SK-N-SH (cell line): ENCODE measurements at regions not wholly inside any gene's neighbourhood (a gene's known extent, or its start where the extent isn't known, plus 50 kb on each side); places are given as distances from the start of the nearest gene placed in this dataset.

Experiments
- CTCF ChIA-PET: fragments of 300-600, 350-600 bp; formaldehyde crosslinking; extraction: SDS; loops from one replicate; lab custom pipeline; 2021; lab: Yijun Ruan, JAX
- POLR2A ChIA-PET: fragments of 350-600 bp; sonication (Branson Sonifier 250); formaldehyde crosslinking; extraction: SDS; loops from one replicate; lab custom pipeline; 2020; ENCODE audit warnings: antibody characterized with exemption, inconsistent platforms; lab: Yijun Ruan, JAX
- DNase-seq: peaks from one replicate; pipeline ENCODE4 v3.0.0; 2012
- H2AFZ ChIP-seq: fragments of 200-600 bp; sonication (generic); 2 replicates; pipeline ENCODE4 v1.8.1; 2016; ENCODE audit warnings: antibody characterized with exemption, mild to moderate bottlenecking, low read depth
- H3F3A ChIP-seq: fragments of 200-600 bp; sonication (generic); replicated peaks from 2 replicates; pipeline ENCODE3; 2016; ENCODE audit warnings: antibody characterized with exemption, mild to moderate bottlenecking; ENCODE audit not compliant: insufficient read depth
- H3K27ac ChIP-seq, 2 experiments: fragments of 200-500 bp in 1 of 2; fragments of 200-600 bp in 1 of 2; sonication (Bioruptor generic) in 1 of 2; sonication (generic), shearing (Covaris generic) in 1 of 2; 2 replicates each; pipeline versions ENCODE4 v1.5.1 to v1.6.1; 2014 to 2016; ENCODE audit warnings: low read depth in 2 of 2, inconsistent platforms in 1 of 2, low read length in 1 of 2, mild to moderate bottlenecking in 1 of 2, mixed read lengths in 1 of 2
- H3K27me3 ChIP-seq: fragments of 200-600 bp; sonication (generic), shearing (Covaris generic); 2 replicates; pipeline ENCODE4 v1.6.1; 2016; ENCODE audit warnings: mixed run types; ENCODE audit not compliant: insufficient read depth
- H3K36me3 ChIP-seq, 2 experiments: fragments of 200-500 bp in 1 of 2; fragments of 200-600 bp in 1 of 2; sonication (Bioruptor generic) in 1 of 2; sonication (generic) in 1 of 2; replicated peaks in 1 of 2; 2 replicates each; pipeline versions ENCODE3 to v1.5.1; 2014 to 2016; ENCODE audit warnings: low read length in 1 of 2, mild to moderate bottlenecking in 1 of 2; ENCODE audit not compliant: insufficient read depth in 2 of 2, control insufficient read depth in 1 of 2
- H3K4me1 ChIP-seq, 2 experiments: fragments of 200-500 bp in 1 of 2; fragments of 200-600 bp in 1 of 2; sonication (Bioruptor generic) in 1 of 2; sonication (generic), shearing (Covaris generic) in 1 of 2; 2 replicates each; pipeline versions ENCODE4 v1.5.1 to v1.6.1; 2014 to 2016; ENCODE audit warnings: low read depth in 1 of 2, low read length in 1 of 2, mixed run types in 1 of 2; ENCODE audit not compliant: insufficient read depth in 2 of 2, control insufficient read depth in 1 of 2
- H3K4me2 ChIP-seq: fragments of 200-600 bp; sonication (generic), shearing (Covaris generic); 2 replicates; pipeline ENCODE4 v1.6.1; 2017; ENCODE audit warnings: mixed run types
- H3K4me3 ChIP-seq, 2 experiments: fragments of 200-500 bp in 1 of 2; fragments of 200-600 bp in 1 of 2; sonication (Bioruptor generic) in 1 of 2; sonication (generic), shearing (Covaris generic) in 1 of 2; 2 replicates each; pipeline versions ENCODE4 v1.5.1 to v1.8.1; 2014 to 2016; ENCODE audit warnings: low read depth in 2 of 2, inconsistent platforms in 1 of 2, low read length in 1 of 2, mild to moderate bottlenecking in 1 of 2, mixed read lengths in 1 of 2, moderate library complexity in 1 of 2
- H3K79me2 ChIP-seq: fragments of 200-600 bp; sonication (generic); 2 replicates; pipeline ENCODE4 v1.8.1; 2017; ENCODE audit warnings: mild to moderate bottlenecking; ENCODE audit not compliant: insufficient read depth
- H3K9ac ChIP-seq: fragments of 200-600 bp; sonication (generic); 2 replicates; pipeline ENCODE4 v1.6.1; 2017; ENCODE audit warnings: mixed run types
- H3K9me2 ChIP-seq: fragments of 200-600 bp; sonication (generic); 2 replicates; pipeline ENCODE4 v1.6.1; 2017; ENCODE audit warnings: mixed run types
- H3K9me3 ChIP-seq: fragments of 200-600 bp; sonication (generic); 2 replicates; pipeline ENCODE4 v1.6.1; 2017; ENCODE audit warnings: mixed run types, mild to moderate bottlenecking, moderate library complexity
- H4K20me1 ChIP-seq: fragments of 200-600 bp; sonication (generic); 2 replicates; pipeline ENCODE4 v1.6.1; 2017; ENCODE audit warnings: mild to moderate bottlenecking, mixed run types; ENCODE audit not compliant: insufficient read depth
- CHD2 ChIP-seq: fragments of 150-350 bp; IDR thresholded peaks from 2 replicates; pipeline ENCODE4 v1.6.1; 2018; ENCODE audit warnings: low read length; ENCODE audit not compliant: partially characterized antibody
- EP300 ChIP-seq, 2 experiments: IDR thresholded peaks; 2 replicates each; pipeline versions ENCODE4 v1.4.0 to v1.6.1; 2012; ENCODE audit warnings: borderline replicate concordance in 1 of 2, low read depth in 1 of 2, low read length in 1 of 2
- EZH2phosphoT487 ChIP-seq: fragments of 200-600 bp; sonication (generic); IDR thresholded peaks from 2 replicates; pipeline ENCODE4 v1.6.1; 2017; ENCODE audit warnings: low read depth, mixed run types, mild to moderate bottlenecking, antibody characterized with exemption, moderate library complexity, borderline replicate concordance
- FOSL2 ChIP-seq: IDR thresholded peaks from 2 replicates; pipeline ENCODE4 v1.4.0; 2012; ENCODE audit warnings: low read depth, mild to moderate bottlenecking, moderate library complexity, borderline replicate concordance
- GATA2 ChIP-seq: sonication (generic); formaldehyde crosslinking; IDR thresholded peaks from 2 replicates; pipeline ENCODE4 v1.5.0; 2020; ENCODE audit warnings: mild to moderate bottlenecking, missing genetic modification reagents
- JUND ChIP-seq: IDR thresholded peaks from 2 replicates; pipeline ENCODE4 v1.4.0; 2012
- MEF2A ChIP-seq: IDR thresholded peaks from 2 replicates; pipeline ENCODE4 v1.4.0; 2012; ENCODE audit warnings: low read depth, borderline replicate concordance
- NRF1 ChIP-seq: IDR thresholded peaks from 2 replicates; pipeline ENCODE4 v1.6.1; 2012; ENCODE audit warnings: low read depth, mild to moderate bottlenecking, low read length
- POLR2AphosphoS5 ChIP-seq: IDR thresholded peaks from 2 replicates; pipeline ENCODE4 v1.6.1; 2012; ENCODE audit warnings: low read depth, low read length
- RAD21 ChIP-seq: IDR thresholded peaks from 2 replicates; pipeline ENCODE4 v1.6.1; 2012; ENCODE audit warnings: mild to moderate bottlenecking, low read length
- RCOR1 ChIP-seq: fragments of 150-350 bp; IDR thresholded peaks from 2 replicates; pipeline ENCODE4 v1.6.1; 2017; ENCODE audit warnings: antibody characterized with exemption, low read length
- REST ChIP-seq: IDR thresholded peaks from 2 replicates; pipeline ENCODE4 v1.6.1; 2012; ENCODE audit warnings: mild to moderate bottlenecking, low read depth, low read length, moderate library complexity
- RFX5 ChIP-seq: IDR thresholded peaks from 2 replicates; pipeline ENCODE4 v1.6.1; 2012; ENCODE audit warnings: mild to moderate bottlenecking, improper control_type of control experiment, low read length
- TCF12 ChIP-seq: IDR thresholded peaks from 2 replicates; pipeline ENCODE4 v1.4.0; 2012
- ZBTB33 ChIP-seq: IDR thresholded peaks from 2 replicates; pipeline ENCODE4 v1.4.0; 2012; ENCODE audit warnings: low read depth, borderline replicate concordance
- WGBS: methylation state at CpG from one replicate; pipeline ENCODE4 v1.1.6; 2017; ENCODE audit warnings: low lambda C conversion rate; 5-methylcytosine and 5-hydroxymethylcytosine counted together
- TF ChIP-seq, protein P1 (sequence below): fragments of 200-600 bp; sonication (generic); IDR thresholded peaks from 2 replicates; pipeline ENCODE4 v1.6.1; 2017; ENCODE audit warnings: antibody characterized with exemption, mild to moderate bottlenecking, moderate library complexity

DNA sequence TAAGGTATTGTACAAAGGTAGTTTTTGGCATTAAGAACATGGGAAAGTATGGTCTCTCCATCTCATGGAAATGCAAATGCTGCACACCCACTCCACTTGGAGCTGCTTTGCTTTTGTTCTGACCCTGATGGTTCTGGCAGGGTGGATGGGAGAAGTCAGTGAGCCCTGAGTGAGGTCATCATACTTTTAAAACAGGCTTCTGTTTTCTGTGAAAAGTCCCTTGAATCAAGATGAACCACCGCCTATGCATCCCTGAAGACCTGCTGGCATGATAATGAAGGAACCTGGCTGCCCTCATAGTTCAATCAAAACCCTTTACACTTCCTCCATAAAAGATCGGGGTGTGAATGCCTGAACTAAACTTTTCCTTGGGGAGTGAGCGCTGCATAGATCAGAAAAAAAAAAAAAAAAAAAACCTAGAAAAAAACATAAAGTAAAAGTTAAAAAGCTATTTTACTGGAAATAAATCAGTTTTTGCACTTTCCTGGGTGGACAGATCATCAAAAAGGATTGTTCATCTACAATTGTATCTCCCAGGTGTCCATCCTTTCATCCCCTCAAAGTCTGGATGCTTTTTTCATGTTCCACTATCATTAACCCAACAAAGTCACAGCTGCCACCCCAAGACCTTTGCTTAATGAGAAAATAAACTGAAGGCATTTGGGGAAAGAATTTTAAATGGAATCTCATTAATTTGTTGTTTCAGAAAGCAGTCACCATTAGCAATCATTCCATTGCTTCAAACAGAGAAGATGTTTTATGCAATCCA lies 728.1 kb upstream of the DDX18 start:
- TF ChIP-seq, protein P1, sequence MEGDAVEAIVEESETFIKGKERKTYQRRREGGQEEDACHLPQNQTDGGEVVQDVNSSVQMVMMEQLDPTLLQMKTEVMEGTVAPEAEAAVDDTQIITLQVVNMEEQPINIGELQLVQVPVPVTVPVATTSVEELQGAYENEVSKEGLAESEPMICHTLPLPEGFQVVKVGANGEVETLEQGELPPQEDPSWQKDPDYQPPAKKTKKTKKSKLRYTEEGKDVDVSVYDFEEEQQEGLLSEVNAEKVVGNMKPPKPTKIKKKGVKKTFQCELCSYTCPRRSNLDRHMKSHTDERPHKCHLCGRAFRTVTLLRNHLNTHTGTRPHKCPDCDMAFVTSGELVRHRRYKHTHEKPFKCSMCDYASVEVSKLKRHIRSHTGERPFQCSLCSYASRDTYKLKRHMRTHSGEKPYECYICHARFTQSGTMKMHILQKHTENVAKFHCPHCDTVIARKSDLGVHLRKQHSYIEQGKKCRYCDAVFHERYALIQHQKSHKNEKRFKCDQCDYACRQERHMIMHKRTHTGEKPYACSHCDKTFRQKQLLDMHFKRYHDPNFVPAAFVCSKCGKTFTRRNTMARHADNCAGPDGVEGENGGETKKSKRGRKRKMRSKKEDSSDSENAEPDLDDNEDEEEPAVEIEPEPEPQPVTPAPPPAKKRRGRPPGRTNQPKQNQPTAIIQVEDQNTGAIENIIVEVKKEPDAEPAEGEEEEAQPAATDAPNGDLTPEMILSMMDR: no peak
- TF ChIP-seq RCOR1 (no peak), ZBTB33 (no peak), JUND (no peak), REST (no peak), POLR2AphosphoS5 (no peak), GATA2 (CRISPR knock-in tag) (no peak), EP300 (IDR thresholded peaks at IDR 0.05; ENCODE audit: borderline replicate concordance in 1 of 2, low read depth in 1 of 2, low read length in 1 of 2) (no peak), RAD21 (no peak), EZH2phosphoT487 (no peak), CHD2 (no peak), TCF12 (no peak), MEF2A (no peak), NRF1 (no peak), RFX5 (no peak), FOSL2 (no peak)
- WGBS: 35% methylated on average over 3 of the region's 3 CpGs
- Histone ChIP-seq H4K20me1 (no peaks in the 10 kb centered on the region), H3K4me1 (peaks cover 0 to 2% of the 10 kb centered on the region in 2 experiments; a peak in 1 of 4 replicates), H3F3A (no peaks in the 10 kb centered on the region), H3K9ac (no peak overlapping the region), H3K27me3 (no peaks in the 10 kb centered on the region), H3K4me3 (no peak overlapping the region), H3K27ac (no peak overlapping the region), H3K79me2 (no peaks in the 10 kb centered on the region), H3K9me2 (no peaks in the 10 kb centered on the region), H3K36me3 (no peaks in the 10 kb centered on the region), H3K4me2 (no peak overlapping the region), H2AFZ (no peak overlapping the region), H3K9me3 (no peaks in the 10 kb centered on the region)
- DNase-seq: no peak
- ChIA-PET CTCF (interaction anchor here (0.7 kb wide), 1 partner anchor 116 kb away, joined by 3 read pairs; no protein-coding TSS in a partner anchor), POLR2A (no interaction called here)
